H9 (cell line): ENCODE measurements at regions not wholly inside any gene's neighbourhood (a gene's known extent, or its start where the extent isn't known, plus 50 kb on each side); places are given as distances from the start of the nearest gene placed in this dataset.

ENCODE experiments used
- DNase-seq: peaks from one replicate; pipeline ENCODE4 v3.0.0-alpha.2; 2017
- H2AFZ ChIP-seq: one replicate; pipeline ENCODE4 v1.6.1; 2013; ENCODE audit warnings: mild to moderate bottlenecking, low read length, control low read depth, moderate library complexity
- H2AK5ac ChIP-seq: 2 replicates; pipeline ENCODE4 v1.6.1; 2013; ENCODE audit warnings: low read length, control low read depth, mixed read lengths; ENCODE audit not compliant: insufficient read length
- H2BK120ac ChIP-seq: one replicate; pipeline ENCODE4 v1.6.1; 2013; ENCODE audit warnings: low read depth, mild to moderate bottlenecking, low read length, control low read depth, inconsistent platforms; ENCODE audit not compliant: poor library complexity, severe bottlenecking
- H2BK12ac ChIP-seq: 2 replicates; pipeline ENCODE4 v1.6.1; 2013; ENCODE audit warnings: low read length, control low read depth, mixed read lengths, low read depth; ENCODE audit not compliant: insufficient read length
- H2BK15ac ChIP-seq: 2 replicates; pipeline ENCODE4 v1.6.1; 2013; ENCODE audit warnings: low read depth, low read length, control low read depth
- H2BK20ac ChIP-seq: one replicate; pipeline ENCODE4 v1.6.1; 2013; ENCODE audit warnings: low read depth, mild to moderate bottlenecking, low read length, control low read depth, inconsistent platforms; ENCODE audit not compliant: poor library complexity, severe bottlenecking
- H2BK5ac ChIP-seq: 2 replicates; pipeline ENCODE4 v1.6.1; 2013; ENCODE audit warnings: low read length, control low read depth, mixed read lengths; ENCODE audit not compliant: insufficient read length
- H3K14ac ChIP-seq: 2 replicates; pipeline ENCODE4 v1.6.1; 2013; ENCODE audit warnings: low read length, control low read depth; ENCODE audit not compliant: insufficient read depth
- H3K18ac ChIP-seq: 2 replicates; pipeline ENCODE4 v1.6.1; 2013; ENCODE audit warnings: low read depth, mild to moderate bottlenecking, mixed read lengths, low read length, control low read depth; ENCODE audit not compliant: insufficient read length
- H3K23ac ChIP-seq: 2 replicates; pipeline ENCODE4 v1.6.1; 2013; ENCODE audit warnings: low read length, control low read depth, mixed read lengths, low read depth; ENCODE audit not compliant: insufficient read length
- H3K23me2 ChIP-seq: 2 replicates; pipeline ENCODE4 v1.6.1; 2013; ENCODE audit warnings: low read depth, mild to moderate bottlenecking, mixed read lengths, low read length, control low read depth; ENCODE audit not compliant: insufficient read length, poor library complexity, severe bottlenecking
- H3K27ac ChIP-seq: 2 replicates; pipeline ENCODE4 v1.5.1; 2013; ENCODE audit warnings: low read length, control low read depth, mixed read lengths, low read depth; ENCODE audit not compliant: insufficient read length
- H3K27me3 ChIP-seq: 2 replicates; pipeline ENCODE4 v1.6.1; 2013; ENCODE audit warnings: low read length, control low read depth, inconsistent platforms; ENCODE audit not compliant: insufficient read depth
- H3K4ac ChIP-seq: 2 replicates; pipeline ENCODE4 v1.6.1; 2013; ENCODE audit warnings: low read depth, mild to moderate bottlenecking, control low read depth, inconsistent platforms, low read length, moderate library complexity
- H3K4me1 ChIP-seq: 2 replicates; pipeline ENCODE4 v1.6.1; 2013; ENCODE audit warnings: low read length, control low read depth, inconsistent platforms; ENCODE audit not compliant: insufficient read depth
- H3K4me2 ChIP-seq: 2 replicates; pipeline ENCODE4 v1.6.1; 2013; ENCODE audit warnings: low read length, control low read depth, mixed read lengths; ENCODE audit not compliant: insufficient read length, insufficient read depth
- H3K56ac ChIP-seq: 2 replicates; pipeline ENCODE4 v1.6.1; 2013; ENCODE audit warnings: low read depth, mild to moderate bottlenecking, mixed read lengths, low read length, control low read depth; ENCODE audit not compliant: insufficient read length
- H3K79me1 ChIP-seq: 2 replicates; pipeline ENCODE4 v1.6.1; 2013; ENCODE audit warnings: low read depth, mild to moderate bottlenecking, moderate library complexity, low read length, control low read depth, inconsistent platforms; ENCODE audit not compliant: insufficient read depth, poor library complexity, severe bottlenecking
- H3K79me2 ChIP-seq: 2 replicates; pipeline ENCODE4 v1.6.1; 2013; ENCODE audit warnings: low read length, control low read depth, inconsistent platforms; ENCODE audit not compliant: insufficient read depth
- H3K9ac ChIP-seq: 2 replicates; pipeline ENCODE4 v1.6.1; 2013; ENCODE audit warnings: low read length, control low read depth, mixed read lengths; ENCODE audit not compliant: insufficient read length; ENCODE audit errors: extremely low read depth
- H3K9me3 ChIP-seq: one replicate; pipeline ENCODE4 v1.6.1; 2013; ENCODE audit warnings: low read depth, low read length, inconsistent platforms; ENCODE audit not compliant: control insufficient read depth
- H3T11ph ChIP-seq: one replicate; pipeline ENCODE4 v1.6.1; 2013; ENCODE audit warnings: mild to moderate bottlenecking, low read length, control low read depth, inconsistent platforms
- H4K20me1 ChIP-seq: one replicate; pipeline ENCODE4 v1.6.1; 2013; ENCODE audit not compliant: control insufficient read depth, insufficient read length, insufficient read depth
- H4K5ac ChIP-seq: 2 replicates; pipeline ENCODE4 v1.6.1; 2013; ENCODE audit warnings: low read depth, mild to moderate bottlenecking, mixed read lengths, low read length, control low read depth; ENCODE audit not compliant: insufficient read length
- H4K8ac ChIP-seq: replicated peaks from 2 replicates; pipeline ENCODE4 v1.6.1; 2013; ENCODE audit warnings: low read length, control low read depth, mixed read lengths, low read depth; ENCODE audit not compliant: insufficient read length
- H4K91ac ChIP-seq: 2 replicates; pipeline ENCODE4 v1.6.1; 2013; ENCODE audit warnings: low read depth, mild to moderate bottlenecking, moderate library complexity, mixed read lengths, low read length, control low read depth; ENCODE audit not compliant: insufficient read length
- H3K27ac Mint-ChIP-seq, 3 experiments: 2 replicates in 2 of 3; 3 replicates in 1 of 3; pipeline ENCODE4 v1.8.0; 2020 to 2021; ENCODE audit warnings: mixed read lengths in 3 of 3, mild to moderate bottlenecking in 1 of 3, moderate library complexity in 1 of 3
- H3K27me3 Mint-ChIP-seq: 2 replicates; pipeline ENCODE4 v1.8.0; 2021; ENCODE audit warnings: low read depth, mild to moderate bottlenecking, moderate library complexity, mixed read lengths
- H3K36me3 Mint-ChIP-seq, 3 experiments: 2 replicates in 2 of 3; 3 replicates in 1 of 3; pipeline ENCODE4 v1.8.0; 2020 to 2021; ENCODE audit warnings: low read depth in 3 of 3, mixed read lengths in 3 of 3; ENCODE audit not compliant: insufficient read depth in 1 of 3
- H3K4me1 Mint-ChIP-seq, 2 experiments: 2 replicates each; pipeline ENCODE4 v1.8.0; 2020; ENCODE audit warnings: mixed read lengths in 2 of 2
- H3K4me3 Mint-ChIP-seq, 2 experiments: 2 replicates in 1 of 2; 3 replicates in 1 of 2; pipeline ENCODE4 v1.8.0; 2020 to 2021; ENCODE audit warnings: mild to moderate bottlenecking in 2 of 2, mixed read lengths in 2 of 2, moderate library complexity in 1 of 2
- H3K9me3 Mint-ChIP-seq, 2 experiments: 2 replicates in 1 of 2; 3 replicates in 1 of 2; pipeline ENCODE4 v1.8.0; 2020; ENCODE audit warnings: mild to moderate bottlenecking in 2 of 2, mixed read lengths in 2 of 2, moderate library complexity in 1 of 2
- WGBS: extraction: QIAGEN DNeasy Blood & Tissue Kit; methylation state at CpG from one replicate; pipeline ENCODE4 v1.1.7; 2013; ENCODE audit warnings: missing lambda C conversion rate, low lambda C conversion rate, mixed read lengths; ENCODE audit not compliant: insufficient read length; ENCODE audit errors: extremely low coverage; 5-methylcytosine and 5-hydroxymethylcytosine counted together
- TF ChIP-seq, protein P1 (sequence below): fragments of 200-600 bp; sonication (generic); conservative IDR thresholded peaks from 3 replicates; pipeline ENCODE4 v1.8.0; 2021; ENCODE audit warnings: antibody characterized with exemption, mild to moderate bottlenecking

DNA sequence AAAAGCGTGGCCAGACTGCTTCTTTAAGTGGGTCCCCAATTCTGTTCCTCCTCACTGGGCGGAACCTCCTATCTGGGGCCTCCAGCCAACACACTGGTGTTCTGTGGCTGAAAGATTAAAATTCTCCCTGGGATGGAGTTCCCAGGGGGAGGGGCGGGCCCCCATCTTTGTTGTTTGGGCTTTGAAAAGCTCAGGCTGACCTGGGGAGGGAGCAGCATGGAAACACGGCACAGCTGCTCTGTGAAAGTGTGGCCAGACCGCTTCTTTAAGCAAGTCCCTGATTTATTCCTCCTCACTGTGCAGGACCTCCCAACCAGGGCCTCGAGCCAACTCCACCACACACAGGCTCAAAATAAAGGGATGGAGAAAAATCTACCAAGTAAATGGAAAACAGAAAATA is 219.5 kb downstream of the TMEM47 start:
- H2BK20ac ChIP-seq, result no peak overlapping the region
- WGBS, result no CpG with 5 or more reads among the region's 6 CpGs
- no peak overlapping the region for H3T11ph ChIP-seq
- H4K91ac ChIP-seq, result no peak overlapping the region
- H3K9ac ChIP-seq, result no peak overlapping the region
- no peaks in the 10 kb centered on the region for H4K20me1 ChIP-seq
- H4K8ac ChIP-seq, result no peak overlapping the region
- no peaks in the 10 kb centered on the region for H3K23me2 ChIP-seq
- no peaks in the 10 kb centered on the region for H3K79me2 ChIP-seq
- no peak overlapping the region for H3K56ac ChIP-seq
- no peak overlapping the region for H2BK5ac ChIP-seq
- Mint-ChIP-seq H3K27me3 (no peaks in the 10 kb centered on the region; the same call in 1 of the 2 replicates), H3K27ac (no peak overlapping the region; a peak in 1 of 7 replicates), H3K9me3 (peaks cover 9 to 61% of the 10 kb centered on the region in 2 experiments; a peak in 4 of 5 replicates), H3K4me3 (no peak overlapping the region), H3K4me1 (no peaks in the 10 kb centered on the region), H3K36me3 (peaks cover 0 to 4% (median 3%) of the 10 kb centered on the region in 3 experiments; a peak in 3 of 7 replicates)
- H2BK15ac ChIP-seq, result no peak overlapping the region
- no peak for DNase-seq
- no peak overlapping the region for H3K23ac ChIP-seq
- TF ChIP-seq, protein P1, sequence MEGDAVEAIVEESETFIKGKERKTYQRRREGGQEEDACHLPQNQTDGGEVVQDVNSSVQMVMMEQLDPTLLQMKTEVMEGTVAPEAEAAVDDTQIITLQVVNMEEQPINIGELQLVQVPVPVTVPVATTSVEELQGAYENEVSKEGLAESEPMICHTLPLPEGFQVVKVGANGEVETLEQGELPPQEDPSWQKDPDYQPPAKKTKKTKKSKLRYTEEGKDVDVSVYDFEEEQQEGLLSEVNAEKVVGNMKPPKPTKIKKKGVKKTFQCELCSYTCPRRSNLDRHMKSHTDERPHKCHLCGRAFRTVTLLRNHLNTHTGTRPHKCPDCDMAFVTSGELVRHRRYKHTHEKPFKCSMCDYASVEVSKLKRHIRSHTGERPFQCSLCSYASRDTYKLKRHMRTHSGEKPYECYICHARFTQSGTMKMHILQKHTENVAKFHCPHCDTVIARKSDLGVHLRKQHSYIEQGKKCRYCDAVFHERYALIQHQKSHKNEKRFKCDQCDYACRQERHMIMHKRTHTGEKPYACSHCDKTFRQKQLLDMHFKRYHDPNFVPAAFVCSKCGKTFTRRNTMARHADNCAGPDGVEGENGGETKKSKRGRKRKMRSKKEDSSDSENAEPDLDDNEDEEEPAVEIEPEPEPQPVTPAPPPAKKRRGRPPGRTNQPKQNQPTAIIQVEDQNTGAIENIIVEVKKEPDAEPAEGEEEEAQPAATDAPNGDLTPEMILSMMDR, result no peak
- no peaks in the 10 kb centered on the region for H3K79me1 ChIP-seq
- H3K4me1 ChIP-seq, result no peaks in the 10 kb centered on the region
- H3K27ac ChIP-seq, result no peak overlapping the region
- no peak overlapping the region for H3K4ac ChIP-seq
- H3K4me2 ChIP-seq, result no peak overlapping the region
- H3K14ac ChIP-seq, result no peak overlapping the region
- H2AFZ ChIP-seq, result no peak overlapping the region
- H3K27me3 ChIP-seq, result no peaks in the 10 kb centered on the region
- H2AK5ac ChIP-seq, result no peak overlapping the region
- H2BK12ac ChIP-seq, result no peak overlapping the region
- H4K5ac ChIP-seq, result no peak overlapping the region
- H3K9me3 ChIP-seq, result no peaks in the 10 kb centered on the region
- H3K18ac ChIP-seq, result no peak overlapping the region
- no peak overlapping the region for H2BK120ac ChIP-seq
